ENCODE measurements at regions not wholly inside any gene's neighbourhood (a gene's known extent, or its start where the extent isn't known, plus 50 kb on each side); places are given as distances from the start of the nearest gene placed in this dataset.
"Not testable (repeated sequence)": the region's sequence is repeated elsewhere in the genome, so short reads cannot be mapped to it uniquely, and the experiment has no call there.

DNA sequence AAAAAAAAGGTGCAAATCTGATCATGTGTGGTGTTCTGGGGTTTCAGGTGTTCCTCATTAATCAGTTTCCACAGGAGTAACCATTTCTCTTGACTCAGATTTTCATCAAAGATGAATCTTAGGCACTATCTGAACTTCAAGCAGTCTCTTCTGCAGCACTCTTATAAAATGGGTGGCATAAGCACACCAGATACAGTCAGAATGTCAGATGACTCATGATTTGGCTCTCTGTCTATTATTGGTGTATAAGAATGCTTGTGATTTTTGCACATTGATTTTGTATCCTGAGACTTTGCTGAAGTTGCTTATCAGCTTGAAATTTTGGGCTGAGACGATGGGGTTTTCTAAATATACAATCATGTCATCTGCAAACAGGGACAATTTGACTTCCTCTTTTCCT, 882.5 kb downstream of the CCDC85A start:
- not testable (repeated sequence) for TF ChIP-seq POLR2A, POLR2AphosphoS5 (IDR thresholded peaks at IDR 0.05; ENCODE audit: low read depth, low read length)

Measured in GM12892 (cell line).